SK-N-MC (cell line): ENCODE measurements at regions not wholly inside any gene's neighbourhood (a gene's known extent, or its start where the extent isn't known, plus 50 kb on each side); places are given as distances from the start of the nearest gene placed in this dataset.

Experiments
- DNase-seq: peaks from one replicate; pipeline ENCODE4 v3.0.0-alpha.2; 2011; ENCODE audit warnings: low read depth, low spot score
- H3K27ac ChIP-seq: fragments of 200-600 bp; sonication (generic); 2 replicates; pipeline ENCODE4 v1.5.1; 2016; ENCODE audit warnings: mixed run types
- H3K36me3 ChIP-seq: fragments of 200-600 bp; sonication (generic); 2 replicates; pipeline ENCODE4 v1.6.1; 2017; ENCODE audit warnings: antibody characterized with exemption, low read length, mixed read lengths; ENCODE audit not compliant: insufficient read depth
- H3K4me3 ChIP-seq: fragments of 200-600 bp; sonication (generic); 2 replicates; pipeline ENCODE4 v1.5.1; 2016
- H3K9ac ChIP-seq: fragments of 200-600 bp; sonication (generic); 2 replicates; pipeline ENCODE4 v1.8.0; 2017; ENCODE audit warnings: mixed run types, mixed read lengths; ENCODE audit not compliant: insufficient read length
- H3K9me3 ChIP-seq: fragments of 200-600 bp; sonication (generic); 2 replicates; pipeline ENCODE4 v1.6.1; 2017; ENCODE audit warnings: low read depth, mild to moderate bottlenecking, antibody characterized with exemption, low read length, moderate library complexity, mixed read lengths
- EZH2 ChIP-seq: fragments of 200-600 bp; sonication (generic); IDR thresholded peaks from one replicate; pipeline ENCODE4 v1.6.1; 2017; ENCODE audit warnings: antibody characterized with exemption
- FOXP2 ChIP-seq: optimal IDR thresholded peaks from 2 replicates; pipeline ENCODE3; 2011; ENCODE audit warnings: mild to moderate bottlenecking, moderate library complexity; ENCODE audit not compliant: insufficient read depth; ENCODE audit errors: extremely low read length, control extremely low read depth
- POLR2AphosphoS5 ChIP-seq: IDR thresholded peaks from 2 replicates; pipeline ENCODE4 v1.6.1; 2012; ENCODE audit warnings: mild to moderate bottlenecking, low read depth, low read length, borderline replicate concordance

- H3K36me3 ChIP-seq, result no peaks in the 10 kb centered on the region
- TF ChIP-seq EZH2 (no peak), FOXP2 (no peak), POLR2AphosphoS5 (no peak)
- H3K9ac ChIP-seq, result no peak overlapping the region
- no peak overlapping the region for H3K27ac ChIP-seq
- H3K4me3 ChIP-seq, result no peak overlapping the region
- no peaks in the 10 kb centered on the region for H3K9me3 ChIP-seq
- DNase-seq, result no peak
Observed at GRCh38 chr1:58003988-58004387, 542.5 kb downstream of the OMA1 start.

GRCh38 chr1:58003059-58003458 is 543.5 kb downstream of the OMA1 start:
- no peak for DNase-seq
- TF ChIP-seq POLR2AphosphoS5 (no peak), FOXP2 (no peak), EZH2 (no peak)
- no peak overlapping the region for H3K27ac ChIP-seq

GRCh38 chr1:58000821-58001220 is 545.7 kb downstream of the OMA1 start:
- no peaks in the 10 kb centered on the region for H3K9me3 ChIP-seq
- H3K4me3 ChIP-seq, result no peak overlapping the region
- TF ChIP-seq POLR2AphosphoS5, result no peak
- TF ChIP-seq FOXP2, result no peak
- no peak for TF ChIP-seq EZH2
- no peak overlapping the region for H3K9ac ChIP-seq
- no peaks in the 10 kb centered on the region for H3K36me3 ChIP-seq
- H3K27ac ChIP-seq, result no peak overlapping the region
- no peak for DNase-seq

More at GRCh38 chr1:58003059-58003458, 543.5 kb downstream of the OMA1 start:
- Histone ChIP-seq H3K36me3 (no peaks in the 10 kb centered on the region), H3K4me3 (no peak overlapping the region), H3K9ac (no peak overlapping the region), H3K9me3 (no peaks in the 10 kb centered on the region)

- H3K4me3 ChIP-seq, result no peak overlapping the region
- no peaks in the 10 kb centered on the region for H3K36me3 ChIP-seq
- H3K9me3 ChIP-seq, result no peaks in the 10 kb centered on the region
- TF ChIP-seq POLR2AphosphoS5 (no peak), EZH2 (no peak), FOXP2 (no peak)
- no peak for DNase-seq
- H3K9ac ChIP-seq, result no peak overlapping the region
- H3K27ac ChIP-seq, result no peak overlapping the region
Observed at GRCh38 chr1:58000116-58000515, 546.4 kb downstream of the OMA1 start.

- Histone ChIP-seq H3K36me3 (no peaks in the 10 kb centered on the region), H3K27ac (no peak overlapping the region), H3K9ac (no peak overlapping the region), H3K9me3 (no peaks in the 10 kb centered on the region), H3K4me3 (no peak overlapping the region)
- TF ChIP-seq POLR2AphosphoS5 (no peak), FOXP2 (no peak), EZH2 (no peak)
- DNase-seq, result no peak
Observed at GRCh38 chr1:57996400-57996799, 550.1 kb downstream of the OMA1 start.

GRCh38 chr1:57991289-57991688 is 555.2 kb downstream of the OMA1 start:
- no peak overlapping the region for H3K9ac ChIP-seq
- H3K36me3 ChIP-seq, result no peaks in the 10 kb centered on the region
- no peaks in the 10 kb centered on the region for H3K9me3 ChIP-seq
- no peak for DNase-seq
- H3K27ac ChIP-seq, result no peak overlapping the region
- no peak overlapping the region for H3K4me3 ChIP-seq
- TF ChIP-seq POLR2AphosphoS5, result no peak
- no peak for TF ChIP-seq EZH2
- no peak for TF ChIP-seq FOXP2

- Histone ChIP-seq H3K27ac (no peak overlapping the region), H3K4me3 (no peak overlapping the region), H3K36me3 (no peaks in the 10 kb centered on the region), H3K9me3 (no peaks in the 10 kb centered on the region), H3K9ac (no peak overlapping the region)
- no peak for DNase-seq
- TF ChIP-seq FOXP2 (no peak), POLR2AphosphoS5 (no peak), EZH2 (no peak)
Observed at GRCh38 chr1:57989877-57990276, 556.6 kb downstream of the OMA1 start.

GRCh38 chr1:57987523-57987922 is 559.0 kb downstream of the OMA1 start:
- H3K9ac ChIP-seq, result no peak overlapping the region
- no peak overlapping the region for H3K27ac ChIP-seq
- TF ChIP-seq FOXP2 (no peak), POLR2AphosphoS5 (no peak), EZH2 (no peak)
- no peaks in the 10 kb centered on the region for H3K9me3 ChIP-seq
- no peaks in the 10 kb centered on the region for H3K36me3 ChIP-seq
- DNase-seq, result no peak
- no peak overlapping the region for H3K4me3 ChIP-seq

- H3K36me3 ChIP-seq, result no peaks in the 10 kb centered on the region
- TF ChIP-seq EZH2 (no peak), FOXP2 (no peak), POLR2AphosphoS5 (no peak)
- DNase-seq, result no peak
Observed at GRCh38 chr1:57986432-57986831, 560.1 kb downstream of the OMA1 start.

GRCh38 chr1:57984277-57984676 is 560.4 kb upstream of the DAB1 start:
- Histone ChIP-seq H3K4me3 (no peak overlapping the region), H3K9me3 (no peaks in the 10 kb centered on the region), H3K27ac (no peak overlapping the region), H3K36me3 (no peaks in the 10 kb centered on the region), H3K9ac (no peak overlapping the region)
- DNase-seq, result no peak
- TF ChIP-seq FOXP2 (no peak), POLR2AphosphoS5 (no peak), EZH2 (no peak)

More at GRCh38 chr1:57986432-57986831, 560.1 kb downstream of the OMA1 start:
- no peak overlapping the region for H3K4me3 ChIP-seq
- no peaks in the 10 kb centered on the region for H3K9me3 ChIP-seq
- no peak overlapping the region for H3K9ac ChIP-seq
- H3K27ac ChIP-seq, result no peak overlapping the region
